Activated CD8-positive, alpha-beta T cell treated with anti-CD3 and anti-CD28 coated beads for 36 hours (primary cell): ENCODE measurements at regions not wholly inside any gene's neighbourhood (a gene's known extent, or its start where the extent isn't known, plus 50 kb on each side); places are given as distances from the start of the nearest gene placed in this dataset.

ENCODE experiments used
- ATAC-seq: fragments of 200-7000 bp; cut with Tn5 transposase; one replicate; pipeline ENCODE4 v1.10.0; 2021; ENCODE audit warnings: mild to moderate bottlenecking, moderate library complexity
- CTCF ChIA-PET: fragments of 350-600 bp; sonication (Branson Sonifier 250); formaldehyde crosslinking; loops from one replicate; lab custom pipeline; 2021; ENCODE audit warnings: antibody characterized with exemption; lab: Charles Lee
- POLR2A ChIA-PET: fragments of 350-600 bp; sonication (Branson Sonifier 250); formaldehyde crosslinking; loops from one replicate; lab custom pipeline; 2021; ENCODE audit warnings: antibody characterized with exemption; lab: Charles Lee
- DNase-seq: peaks from one replicate; pipeline ENCODE4 v3.0.0-alpha.2; 2020
- H3K27ac Mint-ChIP-seq: one replicate; pipeline ENCODE4 v1.8.0; 2021; ENCODE audit warnings: mild to moderate bottlenecking, mixed read lengths
- H3K27me3 Mint-ChIP-seq: one replicate; pipeline ENCODE4 v1.8.0; 2021; ENCODE audit warnings: mixed read lengths
- H3K36me3 Mint-ChIP-seq: one replicate; pipeline ENCODE4 v1.8.0; 2021; ENCODE audit warnings: low read depth, mixed read lengths
- H3K4me1 Mint-ChIP-seq: one replicate; pipeline ENCODE4 v1.8.0; 2021; ENCODE audit warnings: low read depth, mixed read lengths
- H3K4me3 Mint-ChIP-seq: one replicate; pipeline ENCODE4 v1.8.0; 2021; ENCODE audit warnings: mild to moderate bottlenecking, moderate library complexity, mixed read lengths
- H3K9me3 Mint-ChIP-seq: one replicate; pipeline ENCODE4 v1.8.0; 2021; ENCODE audit warnings: mixed read lengths
- CTCF ChIP-seq: fragments of 200-600 bp; IDR thresholded peaks from one replicate; pipeline ENCODE4 v1.8.0; 2022; ENCODE audit warnings: antibody characterized with exemption, mild to moderate bottlenecking
- intact Hi-C: fragments of 100-400 bp; cut with micrococcal nuclease; formaldehyde crosslinking; loops from one replicate; pipeline ENCODE4 v1.10.0; 2022

GRCh38 chr5:178794433-178794832 lies 64.0 kb upstream of the ZNF354A start:
- ATAC-seq: no peak
- Mint-ChIP-seq H3K27me3 (peaks cover 2% of the 10 kb centered on the region), H3K4me3 (no peak overlapping the region), H3K4me1 (peaks cover 3% of the 10 kb centered on the region), H3K36me3 (no peaks in the 10 kb centered on the region), H3K27ac (no peak overlapping the region), H3K9me3 (no peaks in the 10 kb centered on the region)
- POLR2A ChIA-PET: no interaction called here
- CTCF ChIA-PET: no interaction called here
- intact Hi-C loops: no loop called here
- DNase-seq: no peak
- no peak for TF ChIP-seq CTCF

GRCh38 chr5:178793696-178794095 lies 63.2 kb upstream of the ZNF354A start:
- no peak for TF ChIP-seq CTCF
- Mint-ChIP-seq H3K27ac (no peak overlapping the region), H3K27me3 (peaks cover 5% of the 10 kb centered on the region), H3K36me3 (no peaks in the 10 kb centered on the region), H3K4me3 (no peak overlapping the region), H3K9me3 (no peaks in the 10 kb centered on the region), H3K4me1 (peaks cover 3% of the 10 kb centered on the region)
- ChIA-PET CTCF (no interaction called here), POLR2A (no interaction called here)
- intact Hi-C loops: no loop called here
- DNase-seq (no peak), ATAC-seq (no peak)

- peak; percentile 24 for TF ChIP-seq CTCF
- H3K4me3 Mint-ChIP-seq: no peak overlapping the region
- intact Hi-C loops: no loop called here
- no peaks in the 10 kb centered on the region for H3K36me3 Mint-ChIP-seq
- ATAC-seq: peak; percentile 45
- H3K27ac Mint-ChIP-seq: no peak overlapping the region
- peak; percentile 51 for DNase-seq
- H3K27me3 Mint-ChIP-seq: peaks cover 5% of the 10 kb centered on the region
- CTCF ChIA-PET: no interaction called here
- POLR2A ChIA-PET: no interaction called here
- peaks cover 3% of the 10 kb centered on the region for H3K4me1 Mint-ChIP-seq
- no peaks in the 10 kb centered on the region for H3K9me3 Mint-ChIP-seq
Observed at GRCh38 chr5:178793151-178793550, 62.7 kb upstream of the ZNF354A start.

GRCh38 chr5:178791976-178792375 lies 61.5 kb upstream of the ZNF354A start:
- intact Hi-C loops: no loop called here
- H3K9me3 Mint-ChIP-seq: no peaks in the 10 kb centered on the region
- CTCF ChIA-PET: no interaction called here

GRCh38 chr5:178790371-178790770 lies 59.9 kb upstream of the ZNF354A start:
- Mint-ChIP-seq H3K27ac (no peak overlapping the region), H3K4me1 (no peaks in the 10 kb centered on the region), H3K36me3 (no peaks in the 10 kb centered on the region), H3K27me3 (peaks cover 6% of the 10 kb centered on the region), H3K9me3 (no peaks in the 10 kb centered on the region), H3K4me3 (no peak overlapping the region)
- ATAC-seq (no peak), DNase-seq (no peak)
- intact Hi-C loops: no loop called here
- ChIA-PET POLR2A (no interaction called here), CTCF (no interaction called here)
- TF ChIP-seq CTCF: no peak

More at GRCh38 chr5:178791976-178792375, 61.5 kb upstream of the ZNF354A start:
- H3K36me3 Mint-ChIP-seq: no peaks in the 10 kb centered on the region
- peaks cover 6% of the 10 kb centered on the region for H3K27me3 Mint-ChIP-seq
- H3K4me3 Mint-ChIP-seq: no peak overlapping the region
- TF ChIP-seq CTCF: no peak
- no peak for DNase-seq
- POLR2A ChIA-PET: no interaction called here
- H3K27ac Mint-ChIP-seq: no peak overlapping the region
- H3K4me1 Mint-ChIP-seq: peaks cover 2% of the 10 kb centered on the region
- ATAC-seq: no peak
